Upper lobe of right lung (tissue), 1 donor: ENCODE measurements at regions not wholly inside any gene's neighbourhood (a gene's known extent, or its start where the extent isn't known, plus 50 kb on each side); places are given as distances from the start of the nearest gene placed in this dataset.
"Not testable (repeated sequence)": the region's sequence is repeated elsewhere in the genome, so short reads cannot be mapped to it uniquely, and the experiment has no call there.

Experiments used
- ATAC-seq: fragments of 200-7000 bp; cut with Tn5 transposase; one replicate; pipeline ENCODE4 v1.9.1; 2020; ENCODE audit warnings: mild to moderate bottlenecking, moderate library complexity
- DNase-seq: peaks from one replicate; pipeline ENCODE4 v3.0.0-alpha.2; 2020
- H3K27ac ChIP-seq: fragments of 200-600 bp; one replicate; pipeline ENCODE4 v1.8.0; 2022
- H3K27me3 ChIP-seq: fragments of 200-600 bp; one replicate; pipeline ENCODE4 v1.8.0; 2022; ENCODE audit warnings: mild to moderate bottlenecking
- H3K36me3 ChIP-seq: fragments of 200-600 bp; one replicate; pipeline ENCODE4 v1.8.0; 2022
- H3K4me1 ChIP-seq: fragments of 200-600 bp; one replicate; pipeline ENCODE4 v1.8.0; 2022
- H3K4me3 ChIP-seq: fragments of 200-600 bp; one replicate; pipeline ENCODE4 v1.8.0; 2022; ENCODE audit warnings: mild to moderate bottlenecking
- H3K9me3 ChIP-seq: fragments of 200-600 bp; one replicate; pipeline ENCODE4 v1.8.0; 2022
- intact Hi-C: fragments of 100-400 bp; cut with DNase I; formaldehyde crosslinking; loops from one replicate; pipeline ENCODE4 v1.11.0; 2022
- TF ChIP-seq, protein P1 (sequence below): fragments of 200-600 bp; IDR thresholded peaks from one replicate; pipeline ENCODE4 v1.8.0; 2022; ENCODE audit warnings: antibody characterized with exemption
- donor health status: DM: no; HTN: yes; CAD: no; lungs with severe emphysema.

DNA sequence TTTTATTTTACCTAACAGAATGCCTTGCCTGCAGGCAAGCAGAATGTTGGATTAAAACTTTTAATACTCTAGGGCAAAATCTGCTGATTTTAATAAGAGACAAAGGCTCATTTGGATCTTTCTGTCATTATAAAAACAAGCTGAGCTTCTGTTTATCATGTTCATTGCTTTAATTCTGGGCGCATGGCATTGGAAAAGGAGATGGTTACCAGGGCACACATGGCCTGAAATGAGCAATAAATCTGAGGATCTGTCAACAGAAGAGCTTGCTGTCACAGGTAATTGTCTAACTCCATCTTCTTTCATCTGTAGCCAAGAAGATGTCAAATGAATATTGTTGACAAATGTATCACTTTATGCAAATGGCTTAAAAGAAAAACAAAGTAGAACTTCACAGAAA, 439.6 kb downstream of the DOK5 start:
- no peaks in the 10 kb centered on the region for H3K27me3 ChIP-seq
- DNase-seq (no peak), ATAC-seq (no peak)
- no peaks in the 10 kb centered on the region for H3K4me1 ChIP-seq
- intact Hi-C loops, result no loop called here
- no peak overlapping the region for H3K27ac ChIP-seq
- TF ChIP-seq, protein P1, sequence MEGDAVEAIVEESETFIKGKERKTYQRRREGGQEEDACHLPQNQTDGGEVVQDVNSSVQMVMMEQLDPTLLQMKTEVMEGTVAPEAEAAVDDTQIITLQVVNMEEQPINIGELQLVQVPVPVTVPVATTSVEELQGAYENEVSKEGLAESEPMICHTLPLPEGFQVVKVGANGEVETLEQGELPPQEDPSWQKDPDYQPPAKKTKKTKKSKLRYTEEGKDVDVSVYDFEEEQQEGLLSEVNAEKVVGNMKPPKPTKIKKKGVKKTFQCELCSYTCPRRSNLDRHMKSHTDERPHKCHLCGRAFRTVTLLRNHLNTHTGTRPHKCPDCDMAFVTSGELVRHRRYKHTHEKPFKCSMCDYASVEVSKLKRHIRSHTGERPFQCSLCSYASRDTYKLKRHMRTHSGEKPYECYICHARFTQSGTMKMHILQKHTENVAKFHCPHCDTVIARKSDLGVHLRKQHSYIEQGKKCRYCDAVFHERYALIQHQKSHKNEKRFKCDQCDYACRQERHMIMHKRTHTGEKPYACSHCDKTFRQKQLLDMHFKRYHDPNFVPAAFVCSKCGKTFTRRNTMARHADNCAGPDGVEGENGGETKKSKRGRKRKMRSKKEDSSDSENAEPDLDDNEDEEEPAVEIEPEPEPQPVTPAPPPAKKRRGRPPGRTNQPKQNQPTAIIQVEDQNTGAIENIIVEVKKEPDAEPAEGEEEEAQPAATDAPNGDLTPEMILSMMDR, result no peak
- no peaks in the 10 kb centered on the region for H3K9me3 ChIP-seq
- no peak overlapping the region for H3K4me3 ChIP-seq
- no peaks in the 10 kb centered on the region for H3K36me3 ChIP-seq

DNA sequence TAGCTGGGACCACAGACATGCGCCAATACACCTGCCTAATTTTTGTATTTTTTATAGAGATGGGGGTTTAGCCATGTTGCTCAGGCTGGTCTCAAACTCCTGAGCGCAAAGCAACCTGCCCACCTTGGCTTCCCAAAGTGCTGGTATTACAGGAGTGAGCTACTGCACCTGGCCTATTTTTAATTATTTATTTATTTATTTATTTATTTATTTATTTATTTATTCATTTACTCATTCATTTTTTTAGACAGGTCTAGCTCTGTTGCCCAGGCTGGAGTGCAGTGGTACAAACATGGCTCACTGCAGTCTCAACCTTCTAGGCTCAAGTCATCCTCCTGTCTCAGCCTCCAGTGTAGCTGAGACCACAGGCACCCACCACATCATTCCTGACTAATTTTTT, 434.3 kb downstream of the DOK5 start:
- Histone ChIP-seq H3K27ac (no peak overlapping the region), H3K4me3 (no peak overlapping the region), H3K36me3 (no peaks in the 10 kb centered on the region), H3K9me3 (peaks cover 4% of the 10 kb centered on the region), H3K4me1 (no peaks in the 10 kb centered on the region), H3K27me3 (no peaks in the 10 kb centered on the region)
- DNase-seq, result no peak
- ATAC-seq, result no peak
- TF ChIP-seq, protein P1, result no peak
- intact Hi-C loops, result no loop called here

DNA sequence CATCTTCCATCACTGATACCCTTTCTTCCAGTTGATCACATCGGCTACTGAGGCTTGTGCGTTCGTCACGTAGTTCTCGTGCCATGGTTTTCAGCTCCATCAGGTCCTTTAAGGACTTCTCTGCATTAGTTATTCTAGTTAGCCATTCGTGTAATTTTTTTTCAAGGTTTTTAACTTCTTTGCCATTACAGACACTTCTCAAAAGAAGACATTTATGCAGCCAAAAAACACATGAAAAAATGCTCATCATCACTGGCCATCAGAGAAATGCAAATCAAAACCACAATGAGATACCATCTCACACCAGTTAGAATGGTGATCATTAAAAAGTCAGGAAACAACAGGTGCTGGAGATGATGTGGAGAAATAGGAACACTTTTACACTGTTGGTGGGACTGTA, 430.7 kb downstream of the DOK5 start:
- H3K4me3 ChIP-seq, H3K9me3 ChIP-seq, H3K27me3 ChIP-seq, H3K27ac ChIP-seq, DNase-seq, ATAC-seq, intact Hi-C loops, H3K4me1 ChIP-seq, H3K36me3 ChIP-seq: not testable (repeated sequence)

DNA sequence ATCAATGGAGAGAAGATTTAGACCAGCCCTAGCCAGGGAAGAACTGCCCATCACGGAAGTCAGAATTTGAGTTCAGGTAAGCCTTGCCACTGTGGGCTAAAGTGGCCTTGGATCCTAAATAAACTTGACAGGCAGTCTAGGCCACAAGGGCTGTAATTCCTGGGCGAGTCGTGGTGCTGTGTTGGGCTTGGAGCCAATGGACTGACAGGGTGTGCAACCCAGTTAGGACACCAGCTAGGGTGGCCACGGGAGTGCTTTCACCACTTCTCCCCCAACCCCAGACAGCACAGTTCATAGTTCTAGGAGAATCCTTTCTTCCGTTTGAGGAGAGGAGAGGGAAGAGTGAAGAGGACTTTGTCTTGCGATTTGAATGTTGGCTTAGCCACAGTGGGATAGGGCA, 422.4 kb downstream of the DOK5 start:
- H3K36me3 ChIP-seq, result no peaks in the 10 kb centered on the region
- no peaks in the 10 kb centered on the region for H3K27me3 ChIP-seq
- ATAC-seq (no peak), DNase-seq (peak; percentile 32)
- no peaks in the 10 kb centered on the region for H3K4me1 ChIP-seq
- TF ChIP-seq, protein P1, result no peak
- no peak overlapping the region for H3K27ac ChIP-seq
- H3K9me3 ChIP-seq, result peaks cover 6% of the 10 kb centered on the region
- intact Hi-C loops, result no loop called here
- H3K4me3 ChIP-seq, result no peak overlapping the region

DNA sequence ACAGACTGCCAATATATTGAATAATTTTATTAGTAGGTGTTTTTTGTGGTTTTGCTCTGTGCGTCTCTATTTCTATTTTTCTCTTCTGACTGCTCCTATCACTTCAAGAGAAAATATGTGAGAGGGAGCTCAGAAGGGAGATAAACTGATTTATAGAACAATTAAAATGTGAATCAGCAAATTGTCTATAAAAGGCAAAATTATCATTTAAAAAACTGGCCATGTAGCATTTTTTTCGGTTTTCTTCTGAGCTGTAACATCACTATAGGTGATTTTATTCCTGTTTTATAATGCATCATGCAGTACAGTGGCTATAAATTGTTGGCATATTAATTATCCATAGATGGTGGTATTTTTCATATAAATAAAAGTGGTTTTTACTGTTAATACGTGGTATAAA, 416.5 kb downstream of the DOK5 start:
- no peak overlapping the region for H3K4me3 ChIP-seq
- no peaks in the 10 kb centered on the region for H3K27me3 ChIP-seq
- TF ChIP-seq, protein P1, result no peak
- ATAC-seq (no peak), DNase-seq (no peak)
- no peaks in the 10 kb centered on the region for H3K36me3 ChIP-seq
- no peaks in the 10 kb centered on the region for H3K9me3 ChIP-seq
- H3K4me1 ChIP-seq, result no peaks in the 10 kb centered on the region
- no peak overlapping the region for H3K27ac ChIP-seq
- intact Hi-C loops, result no loop called here

DNA sequence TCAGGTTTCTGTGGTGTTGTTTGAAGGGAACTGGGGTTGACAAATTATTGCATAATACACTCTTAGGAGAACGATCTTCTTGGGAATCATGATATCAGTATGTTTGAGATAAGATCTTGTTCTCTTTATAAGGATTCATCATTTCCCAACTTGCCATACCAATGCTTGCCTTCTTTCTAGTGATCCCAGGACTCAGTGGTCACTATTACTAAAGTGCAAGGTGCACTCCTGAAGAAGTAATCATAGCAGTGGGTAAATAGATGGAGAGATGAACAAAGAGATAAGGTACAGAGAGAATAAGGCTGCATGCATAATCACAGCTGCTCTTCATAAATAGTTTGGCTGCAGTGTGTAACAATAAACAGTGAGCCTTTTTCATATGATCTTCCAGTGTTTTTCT, 404.0 kb downstream of the DOK5 start:
- H3K9me3 ChIP-seq, result no peaks in the 10 kb centered on the region
- H3K27ac ChIP-seq, result no peak overlapping the region
- intact Hi-C loops, result no loop called here
- H3K4me1 ChIP-seq, result no peaks in the 10 kb centered on the region
- H3K27me3 ChIP-seq, result no peaks in the 10 kb centered on the region
- no peak overlapping the region for H3K4me3 ChIP-seq
- TF ChIP-seq, protein P1, result no peak
- no peak for DNase-seq
- ATAC-seq, result no peak
- H3K36me3 ChIP-seq, result no peaks in the 10 kb centered on the region
